Duodenal mucosa (tissue), 2 donors: ENCODE measurements at regions not wholly inside any gene's neighbourhood (a gene's known extent, or its start where the extent isn't known, plus 50 kb on each side); places are given as distances from the start of the nearest gene placed in this dataset.

Experiments used
- H3K27ac ChIP-seq: one replicate; pipeline ENCODE4 v1.7.0; 2013; ENCODE audit warnings: low read depth, low read length
- H3K27me3 ChIP-seq, 2 donors: one replicate each; pipeline ENCODE4 v1.7.0; 2013; ENCODE audit warnings: low read length in 2 of 2, control low read depth in 1 of 2; ENCODE audit not compliant: insufficient read depth in 2 of 2, control insufficient read depth in 1 of 2
- H3K36me3 ChIP-seq, 2 donors: one replicate each; pipeline ENCODE4 v1.7.0; 2013; ENCODE audit warnings: low read length in 2 of 2, control low read depth in 1 of 2; ENCODE audit not compliant: insufficient read depth in 2 of 2, control insufficient read depth in 1 of 2
- H3K4me1 ChIP-seq, 2 donors: one replicate each; pipeline ENCODE4 v1.7.0; 2013; ENCODE audit warnings: low read length in 2 of 2, control low read depth in 1 of 2; ENCODE audit not compliant: insufficient read depth in 2 of 2, control insufficient read depth in 1 of 2
- H3K4me3 ChIP-seq, 2 donors: one replicate each; pipeline ENCODE4 v1.7.0; 2013; ENCODE audit warnings: low read length in 2 of 2, low read depth in 1 of 2
- H3K9ac ChIP-seq, 2 donors: one replicate each; pipeline ENCODE4 v1.7.0; 2013; ENCODE audit warnings: low read length in 2 of 2, low read depth in 1 of 2
- H3K9me3 ChIP-seq, 2 donors: one replicate each; pipeline ENCODE4 v1.7.0; 2013; ENCODE audit warnings: low read length in 2 of 2, control low read depth in 1 of 2; ENCODE audit not compliant: control insufficient read depth in 1 of 2

DNA sequence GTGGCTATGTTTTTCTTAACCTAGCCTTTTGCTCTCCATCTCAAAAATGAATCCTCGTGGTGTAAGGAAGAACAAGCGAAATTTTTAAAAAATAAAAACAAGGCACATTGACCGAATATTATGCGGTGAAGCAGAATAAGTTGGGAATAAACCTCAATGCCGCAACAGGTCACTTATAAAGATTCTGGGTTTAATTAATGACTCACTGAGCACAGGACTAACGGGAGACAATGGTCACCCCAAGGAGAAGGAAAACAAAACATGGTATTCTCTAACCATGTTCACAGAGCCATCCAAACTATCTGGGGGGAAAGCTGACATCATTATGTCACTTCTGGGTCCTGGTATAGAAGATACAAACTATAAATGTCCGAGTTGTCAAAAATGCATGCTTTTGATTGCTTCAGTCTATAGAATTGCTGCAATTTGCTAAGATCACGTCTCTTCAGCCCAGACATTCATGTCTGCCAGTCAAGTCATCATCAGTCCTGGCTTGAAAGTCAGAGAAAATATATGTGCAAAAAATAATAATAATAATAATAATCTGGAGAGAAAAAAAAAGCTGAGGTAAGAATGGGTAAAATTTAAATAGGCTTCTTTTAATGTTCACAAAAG, 280.6 kb downstream of the NR2F1-AS1 start:
- H3K36me3 ChIP-seq = no peaks in the 10 kb centered on the region
- H3K27me3 ChIP-seq = no peaks in the 10 kb centered on the region
- H3K27ac ChIP-seq = no peak overlapping the region
- H3K9ac ChIP-seq = no peak overlapping the region
- no peak overlapping the region for H3K4me3 ChIP-seq
- no peaks in the 10 kb centered on the region for H3K9me3 ChIP-seq
- H3K4me1 ChIP-seq = no peaks in the 10 kb centered on the region

- no peak overlapping the region for H3K4me3 ChIP-seq
These were observed 281.2 kb downstream of the NR2F1-AS1 start for GRCh38 chr5:93299681-93300308.

DNA sequence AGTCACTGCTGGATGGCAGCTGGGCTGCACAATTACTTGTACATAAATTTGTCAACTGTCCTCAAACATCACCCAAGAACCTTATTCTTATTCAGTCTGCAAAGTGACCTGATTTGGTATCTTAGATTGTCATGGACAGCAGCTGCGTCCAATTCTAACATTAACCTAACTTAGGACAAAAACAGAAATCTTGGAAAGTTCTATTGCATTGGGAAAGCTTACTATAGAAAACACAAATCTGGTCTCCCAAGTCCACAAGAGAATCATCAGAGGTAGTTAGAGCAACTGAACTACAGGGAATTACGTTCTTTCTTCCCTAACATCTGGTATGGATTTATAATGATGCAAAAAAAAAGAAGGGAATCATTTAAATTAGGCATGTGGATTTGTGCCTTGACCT, 283.9 kb downstream of the NR2F1-AS1 start:
- no peaks in the 10 kb centered on the region for H3K9me3 ChIP-seq

More at GRCh38 chr5:93299681-93300308, 281.2 kb downstream of the NR2F1-AS1 start:
- Histone ChIP-seq H3K36me3 (no peaks in the 10 kb centered on the region), H3K27ac (no peak overlapping the region), H3K27me3 (no peaks in the 10 kb centered on the region), H3K4me1 (no peaks in the 10 kb centered on the region), H3K9me3 (no peaks in the 10 kb centered on the region), H3K9ac (no peak overlapping the region)

DNA sequence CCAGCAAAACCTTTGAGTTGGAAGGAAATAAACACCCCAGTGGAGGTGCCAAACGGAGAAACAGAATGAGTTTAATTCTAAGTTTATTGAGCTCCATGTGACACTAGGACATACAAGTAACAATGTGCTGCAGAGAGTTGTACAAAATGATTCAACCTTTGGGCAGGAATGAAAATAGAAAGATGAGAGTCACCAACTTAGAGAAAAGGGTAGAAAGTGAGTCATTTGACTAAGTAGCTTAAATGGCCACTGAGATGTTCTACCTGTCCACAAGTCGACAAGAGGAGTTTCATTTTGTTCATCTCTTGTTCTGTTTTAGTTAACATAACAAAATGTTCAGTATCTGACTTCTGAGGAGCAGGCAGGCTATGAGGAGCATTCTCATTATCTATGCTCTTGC, 284.7 kb downstream of the NR2F1-AS1 start:
- no peak overlapping the region for H3K9ac ChIP-seq
- H3K27me3 ChIP-seq = no peaks in the 10 kb centered on the region
- H3K27ac ChIP-seq = no peak overlapping the region
- H3K4me1 ChIP-seq = no peaks in the 10 kb centered on the region
- H3K9me3 ChIP-seq = no peaks in the 10 kb centered on the region
- H3K4me3 ChIP-seq = no peak overlapping the region
- H3K36me3 ChIP-seq = no peaks in the 10 kb centered on the region

More for the DNA sequence above, 283.9 kb downstream of the NR2F1-AS1 start:
- Histone ChIP-seq H3K27ac (no peak overlapping the region), H3K27me3 (no peaks in the 10 kb centered on the region), H3K36me3 (no peaks in the 10 kb centered on the region), H3K9ac (no peak overlapping the region), H3K4me3 (no peak overlapping the region), H3K4me1 (no peaks in the 10 kb centered on the region)

GRCh38 chr5:93294996-93295395, 286.0 kb downstream of the NR2F1-AS1 start:
- no peaks in the 10 kb centered on the region for H3K9me3 ChIP-seq
- no peaks in the 10 kb centered on the region for H3K4me1 ChIP-seq
- H3K36me3 ChIP-seq = no peaks in the 10 kb centered on the region
- H3K4me3 ChIP-seq = no peak overlapping the region
- H3K9ac ChIP-seq = no peak overlapping the region
- H3K27me3 ChIP-seq = no peaks in the 10 kb centered on the region
- no peak overlapping the region for H3K27ac ChIP-seq

GRCh38 chr5:93294199-93294598, 286.8 kb downstream of the NR2F1-AS1 start:
- Histone ChIP-seq H3K36me3 (no peaks in the 10 kb centered on the region), H3K4me1 (no peaks in the 10 kb centered on the region), H3K27me3 (no peaks in the 10 kb centered on the region), H3K27ac (no peak overlapping the region), H3K9ac (no peak overlapping the region), H3K9me3 (no peaks in the 10 kb centered on the region), H3K4me3 (no peak overlapping the region)

GRCh38 chr5:93289942-93290341, 291.1 kb downstream of the NR2F1-AS1 start:
- H3K27me3 ChIP-seq = no peaks in the 10 kb centered on the region
- H3K9me3 ChIP-seq = peaks cover 0 to 4% of the 10 kb centered on the region in 2 donors
- no peak overlapping the region for H3K27ac ChIP-seq
- no peaks in the 10 kb centered on the region for H3K4me1 ChIP-seq
- no peaks in the 10 kb centered on the region for H3K36me3 ChIP-seq
- H3K9ac ChIP-seq = no peak overlapping the region
- H3K4me3 ChIP-seq = no peak overlapping the region

DNA sequence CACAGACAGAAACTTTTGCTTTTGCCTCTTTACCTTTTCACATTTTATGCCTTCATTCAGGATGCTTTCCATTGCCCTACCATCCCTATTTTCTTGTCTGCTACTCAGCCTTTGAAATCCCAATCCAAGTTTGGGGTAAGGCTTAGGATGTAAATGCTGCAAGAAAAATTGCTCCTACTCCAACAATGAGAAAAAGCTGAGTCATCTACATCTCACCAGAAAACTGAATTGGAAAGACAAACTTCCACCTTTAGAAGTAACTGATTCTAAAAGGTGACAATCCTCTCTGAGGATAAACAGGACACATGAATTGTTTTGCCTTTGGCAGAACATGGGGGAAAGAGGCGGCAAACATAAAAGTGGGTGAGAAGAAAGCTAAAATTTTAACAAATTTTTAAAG, 295.6 kb downstream of the NR2F1-AS1 start:
- Histone ChIP-seq H3K4me3 (no peak overlapping the region), H3K27me3 (no peaks in the 10 kb centered on the region), H3K4me1 (no peaks in the 10 kb centered on the region), H3K9ac (no peak overlapping the region), H3K36me3 (no peaks in the 10 kb centered on the region), H3K27ac (no peak overlapping the region), H3K9me3 (peaks cover 0 to 4% of the 10 kb centered on the region in 2 donors)

DNA sequence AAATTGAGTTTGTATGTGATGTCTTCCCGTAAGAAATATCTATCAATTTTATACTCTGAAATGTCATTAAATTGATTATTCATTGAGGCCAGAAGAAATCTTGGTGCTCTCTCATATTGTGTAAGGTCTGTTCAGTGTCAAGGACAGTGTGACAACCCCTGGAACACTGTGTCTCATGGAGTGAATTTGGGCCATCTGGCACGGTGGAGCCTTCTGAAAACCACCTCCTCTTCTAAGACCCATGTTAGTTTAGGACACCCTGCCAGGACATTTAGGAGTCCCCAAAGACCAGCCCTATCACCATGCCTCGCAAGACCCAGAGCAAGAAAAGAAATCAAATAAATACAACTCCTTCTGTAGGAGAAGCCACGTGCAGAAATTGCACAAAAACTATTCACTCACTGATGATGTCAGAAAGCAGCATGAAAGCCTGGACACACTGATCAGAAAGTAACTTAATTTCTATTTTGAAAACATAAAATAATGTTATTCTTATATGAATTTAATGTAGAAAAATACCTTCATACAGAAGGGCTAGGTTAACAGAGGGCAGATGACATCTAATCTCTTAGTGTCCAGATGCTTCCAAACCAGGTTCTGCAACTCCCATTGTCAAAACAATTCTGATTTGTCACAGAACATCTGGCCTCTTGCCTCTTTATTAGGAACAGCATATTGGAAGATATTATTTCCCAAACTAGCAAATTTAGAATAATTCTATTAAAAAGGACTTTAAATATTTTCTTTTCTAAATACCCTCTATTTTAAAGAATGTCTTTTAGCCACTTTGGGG, 298.8 kb downstream of the NR2F1-AS1 start:
- H3K36me3 ChIP-seq = no peaks in the 10 kb centered on the region
- no peak overlapping the region for H3K4me3 ChIP-seq
- no peak overlapping the region for H3K27ac ChIP-seq
- no peaks in the 10 kb centered on the region for H3K4me1 ChIP-seq
- H3K9me3 ChIP-seq = peaks cover 0 to 4% of the 10 kb centered on the region in 2 donors
- no peaks in the 10 kb centered on the region for H3K27me3 ChIP-seq
- H3K9ac ChIP-seq = no peak overlapping the region

DNA sequence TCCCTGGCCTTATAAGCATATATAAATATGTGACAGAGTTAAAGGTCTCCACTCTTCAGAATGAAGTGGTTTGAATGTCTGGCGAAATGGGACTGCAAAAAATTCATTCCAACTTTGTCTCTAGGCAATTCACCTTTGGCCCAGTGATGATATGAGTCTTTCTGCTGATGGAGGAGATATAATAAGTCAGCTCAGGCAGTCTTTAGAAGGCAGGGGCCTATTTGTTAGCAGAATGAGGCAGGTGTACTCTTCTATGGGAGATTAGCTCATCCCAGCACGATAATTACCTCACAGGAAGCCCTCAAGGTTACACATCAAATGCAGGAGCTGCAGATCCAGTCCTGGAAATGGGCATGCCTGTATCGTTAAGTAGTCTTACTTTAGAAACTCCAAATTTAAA, 300.5 kb downstream of the NR2F1-AS1 start:
- H3K36me3 ChIP-seq = no peaks in the 10 kb centered on the region
- no peaks in the 10 kb centered on the region for H3K9me3 ChIP-seq
- no peak overlapping the region for H3K27ac ChIP-seq
- no peaks in the 10 kb centered on the region for H3K27me3 ChIP-seq
- no peaks in the 10 kb centered on the region for H3K4me1 ChIP-seq
- H3K4me3 ChIP-seq = no peak overlapping the region
- no peak overlapping the region for H3K9ac ChIP-seq
